HCT116 (cell line): ENCODE measurements at regions not wholly inside any gene's neighbourhood (a gene's known extent, or its start where the extent isn't known, plus 50 kb on each side); places are given as distances from the start of the nearest gene placed in this dataset.

Source experiments
- EZH2 ChIP-seq: fragments of 200-600 bp; sonication (generic); IDR thresholded peaks from 2 replicates; pipeline ENCODE4 v1.6.1; 2017; ENCODE audit warnings: antibody characterized with exemption, mixed run types
- POLR2A ChIP-seq: IDR thresholded peaks from 2 replicates; pipeline ENCODE4 v1.7.0; 2011; ENCODE audit warnings: borderline replicate concordance; ENCODE audit not compliant: insufficient read depth, insufficient read length; ENCODE audit errors: extremely low read depth
- POLR2AphosphoS5 ChIP-seq: IDR thresholded peaks from 2 replicates; pipeline ENCODE4 v1.6.1; 2011; ENCODE audit warnings: mild to moderate bottlenecking, low read depth, low read length, moderate library complexity
- SRF ChIP-seq: IDR thresholded peaks from 2 replicates; pipeline ENCODE4 v1.6.1; 2012; ENCODE audit warnings: low read depth
- TF ChIP-seq, protein P1 (sequence below), 3 experiments: fragments of 200-600 bp in 1 of 3; sonication (generic) in 1 of 3; IDR thresholded peaks in 2 of 3; conservative IDR thresholded peaks in 1 of 3; 2 replicates each; pipeline ENCODE4 v1.5.1; 2012 to 2017; ENCODE audit warnings: low read depth in 2 of 3, low read length in 2 of 3, antibody characterized with exemption in 1 of 3, borderline replicate concordance in 1 of 3, control low read depth in 1 of 3, mild to moderate bottlenecking in 1 of 3, mixed read lengths in 1 of 3, mixed run types in 1 of 3, moderate library complexity in 1 of 3; ENCODE audit not compliant: insufficient read depth in 1 of 3

DNA sequence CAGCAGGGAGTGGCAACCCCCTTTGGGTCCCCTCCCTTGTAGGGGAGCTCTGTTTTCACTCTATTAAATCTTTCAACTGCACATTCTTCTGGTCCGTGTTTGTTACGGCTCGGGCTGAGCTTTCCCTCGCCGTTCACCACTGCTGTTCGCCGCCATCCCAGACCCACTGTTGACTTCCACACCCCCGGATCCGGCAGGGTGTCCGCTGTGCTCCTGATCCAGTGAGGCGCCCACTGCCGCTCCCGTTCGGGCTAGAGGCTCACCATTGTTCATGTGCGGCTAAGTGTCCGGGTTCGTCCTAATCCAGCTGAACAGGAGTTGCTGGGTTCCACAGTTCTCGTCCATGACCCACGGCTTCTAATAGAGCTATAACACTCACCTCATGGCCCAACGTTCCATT lies 408.1 kb downstream of the KCNJ2 start:
- TF ChIP-seq, protein P1, sequence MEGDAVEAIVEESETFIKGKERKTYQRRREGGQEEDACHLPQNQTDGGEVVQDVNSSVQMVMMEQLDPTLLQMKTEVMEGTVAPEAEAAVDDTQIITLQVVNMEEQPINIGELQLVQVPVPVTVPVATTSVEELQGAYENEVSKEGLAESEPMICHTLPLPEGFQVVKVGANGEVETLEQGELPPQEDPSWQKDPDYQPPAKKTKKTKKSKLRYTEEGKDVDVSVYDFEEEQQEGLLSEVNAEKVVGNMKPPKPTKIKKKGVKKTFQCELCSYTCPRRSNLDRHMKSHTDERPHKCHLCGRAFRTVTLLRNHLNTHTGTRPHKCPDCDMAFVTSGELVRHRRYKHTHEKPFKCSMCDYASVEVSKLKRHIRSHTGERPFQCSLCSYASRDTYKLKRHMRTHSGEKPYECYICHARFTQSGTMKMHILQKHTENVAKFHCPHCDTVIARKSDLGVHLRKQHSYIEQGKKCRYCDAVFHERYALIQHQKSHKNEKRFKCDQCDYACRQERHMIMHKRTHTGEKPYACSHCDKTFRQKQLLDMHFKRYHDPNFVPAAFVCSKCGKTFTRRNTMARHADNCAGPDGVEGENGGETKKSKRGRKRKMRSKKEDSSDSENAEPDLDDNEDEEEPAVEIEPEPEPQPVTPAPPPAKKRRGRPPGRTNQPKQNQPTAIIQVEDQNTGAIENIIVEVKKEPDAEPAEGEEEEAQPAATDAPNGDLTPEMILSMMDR (IDR thresholded peaks at IDR 0.05 in 2 of 3, conservative IDR thresholded peaks at IDR 0.05 in 1 of 3; ENCODE audit: borderline replicate concordance in 1 of 3, insufficient read depth in 1 of 3, low read depth in 2 of 3, low read length in 2 of 3) = no peak
- TF ChIP-seq POLR2A (no peak), SRF (no peak), POLR2AphosphoS5 (no peak), EZH2 (no peak)
